Lung (tissue), 11 donors: ENCODE measurements at regions not wholly inside any gene's neighbourhood (a gene's known extent, or its start where the extent isn't known, plus 50 kb on each side); places are given as distances from the start of the nearest gene placed in this dataset.

Source experiments
- ATAC-seq: fragments of 200-7000 bp; cut with Tn5 transposase; one replicate; pipeline ENCODE4 v1.9.1; 2020; ENCODE audit warnings: moderate number of reproducible peaks; ENCODE audit not compliant: insufficient read depth, low FRiP score
- DNase-seq, 3 donors: peaks; one replicate each; pipeline ENCODE4 v3.0.0-alpha.2; 2013 to 2017
- H3K27ac ChIP-seq, 2 donors: one replicate each; pipeline ENCODE4 v1.5.1; 2013; ENCODE audit warnings: mild to moderate bottlenecking in 2 of 2, moderate library complexity in 2 of 2, control low read depth in 1 of 2, inconsistent platforms in 1 of 2, low read depth in 1 of 2, low read length in 1 of 2
- H3K27me3 ChIP-seq, 3 donors: one replicate each; pipeline ENCODE4 v1.5.1; 2013; ENCODE audit warnings: low read length in 2 of 3; ENCODE audit not compliant: control insufficient read depth in 3 of 3, insufficient read depth in 3 of 3
- H3K36me3 ChIP-seq, 4 donors: one replicate each; pipeline ENCODE4 v1.5.1; 2013; ENCODE audit warnings: low read length in 4 of 4, mild to moderate bottlenecking in 1 of 4, moderate library complexity in 1 of 4; ENCODE audit not compliant: control insufficient read depth in 4 of 4, insufficient read depth in 4 of 4
- H3K4me1 ChIP-seq, 5 donors: one replicate each; pipeline ENCODE4 v1.5.1; 2013; ENCODE audit warnings: low read length in 5 of 5, mild to moderate bottlenecking in 2 of 5, moderate library complexity in 1 of 5; ENCODE audit not compliant: control insufficient read depth in 5 of 5, insufficient read depth in 5 of 5
- H3K4me3 ChIP-seq: one replicate; pipeline ENCODE4 v1.5.1; 2013; ENCODE audit warnings: mild to moderate bottlenecking, control low read depth, moderate library complexity
- H3K9ac ChIP-seq, 2 donors: one replicate each; pipeline ENCODE4 v1.5.1; 2013; ENCODE audit warnings: low read length in 2 of 2, control low read depth in 1 of 2; ENCODE audit not compliant: insufficient read depth in 1 of 2
- H3K9me3 ChIP-seq, 4 donors: one replicate each; pipeline ENCODE4 v1.5.1; 2013; ENCODE audit warnings: low read length in 3 of 4, mild to moderate bottlenecking in 1 of 4, moderate library complexity in 1 of 4; ENCODE audit not compliant: control insufficient read depth in 4 of 4, insufficient read depth in 3 of 4
- WGBS, 2 donors: extraction: QIAGEN DNeasy Blood & Tissue Kit; methylation state at CpG; one replicate each; pipeline ENCODE4 v1.1.7; 2013; 5-methylcytosine and 5-hydroxymethylcytosine counted together
- TF ChIP-seq, protein P1 (sequence below): IDR thresholded peaks from 2 replicates; pipeline ENCODE4 v1.5.1; 2012; ENCODE audit warnings: mild to moderate bottlenecking; ENCODE audit errors: control extremely low read depth, extremely low read depth
- donor health status: control.
- donor health status: control.
- donor health status: Bipolar disorder and iron deficiency.
- donor health status: healthy.
- donor health status: DM: yes; HTN: yes; CAD: no.

DNA sequence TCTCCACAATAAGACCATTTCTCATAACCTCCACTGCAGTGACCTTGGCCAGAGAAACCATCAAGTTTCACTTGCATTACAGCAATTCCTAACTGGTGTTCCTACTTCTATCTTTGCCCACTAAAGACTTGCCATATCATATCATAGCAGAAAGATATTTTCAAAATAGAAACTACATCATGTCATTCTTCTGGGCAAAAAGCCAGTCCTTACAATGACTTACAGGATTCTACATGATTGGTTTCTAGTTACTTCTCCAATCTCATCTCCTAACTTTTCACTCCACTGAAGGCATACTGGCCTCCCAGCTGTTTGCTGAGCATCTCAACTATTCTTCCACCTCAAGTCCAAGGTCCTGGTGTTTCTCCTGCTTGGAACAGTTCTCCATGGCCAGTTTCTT lies 151.4 kb downstream of the HNMT start:
- no peaks in the 10 kb centered on the region for H3K27me3 ChIP-seq
- ATAC-seq, result no peak
- TF ChIP-seq, protein P1, sequence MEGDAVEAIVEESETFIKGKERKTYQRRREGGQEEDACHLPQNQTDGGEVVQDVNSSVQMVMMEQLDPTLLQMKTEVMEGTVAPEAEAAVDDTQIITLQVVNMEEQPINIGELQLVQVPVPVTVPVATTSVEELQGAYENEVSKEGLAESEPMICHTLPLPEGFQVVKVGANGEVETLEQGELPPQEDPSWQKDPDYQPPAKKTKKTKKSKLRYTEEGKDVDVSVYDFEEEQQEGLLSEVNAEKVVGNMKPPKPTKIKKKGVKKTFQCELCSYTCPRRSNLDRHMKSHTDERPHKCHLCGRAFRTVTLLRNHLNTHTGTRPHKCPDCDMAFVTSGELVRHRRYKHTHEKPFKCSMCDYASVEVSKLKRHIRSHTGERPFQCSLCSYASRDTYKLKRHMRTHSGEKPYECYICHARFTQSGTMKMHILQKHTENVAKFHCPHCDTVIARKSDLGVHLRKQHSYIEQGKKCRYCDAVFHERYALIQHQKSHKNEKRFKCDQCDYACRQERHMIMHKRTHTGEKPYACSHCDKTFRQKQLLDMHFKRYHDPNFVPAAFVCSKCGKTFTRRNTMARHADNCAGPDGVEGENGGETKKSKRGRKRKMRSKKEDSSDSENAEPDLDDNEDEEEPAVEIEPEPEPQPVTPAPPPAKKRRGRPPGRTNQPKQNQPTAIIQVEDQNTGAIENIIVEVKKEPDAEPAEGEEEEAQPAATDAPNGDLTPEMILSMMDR, result no peak
- no peaks in the 10 kb centered on the region for H3K4me1 ChIP-seq
- DNase-seq, result peak in 1 of 3 donors; percentile 7
- no peak overlapping the region for H3K4me3 ChIP-seq
- H3K9me3 ChIP-seq, result no peaks in the 10 kb centered on the region
- H3K27ac ChIP-seq, result no peak overlapping the region
- no peaks in the 10 kb centered on the region for H3K36me3 ChIP-seq
- H3K9ac ChIP-seq, result no peak overlapping the region

DNA sequence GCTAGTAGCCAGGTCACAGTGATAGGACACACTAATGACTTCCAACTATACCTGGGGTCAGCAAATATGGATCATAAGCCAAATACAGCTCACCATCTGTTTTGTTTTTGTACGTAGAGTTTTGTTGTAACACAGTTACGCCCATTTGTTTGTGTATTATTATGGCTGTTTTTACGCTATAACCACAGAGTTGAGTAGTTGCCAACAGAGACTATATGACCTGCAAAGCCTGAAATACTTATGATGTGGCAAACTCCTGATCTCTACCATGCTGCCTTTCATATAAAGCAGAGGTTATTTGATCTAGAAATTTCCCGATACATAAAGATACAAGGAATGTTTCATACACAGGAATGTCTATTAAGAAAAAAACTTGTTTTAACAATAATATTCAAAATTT lies 152.2 kb downstream of the HNMT start:
- Histone ChIP-seq H3K36me3 (no peaks in the 10 kb centered on the region), H3K4me1 (no peaks in the 10 kb centered on the region), H3K27ac (no peak overlapping the region), H3K9me3 (no peaks in the 10 kb centered on the region), H3K4me3 (no peak overlapping the region), H3K27me3 (no peaks in the 10 kb centered on the region), H3K9ac (no peak overlapping the region)
- ATAC-seq, result no peak
- TF ChIP-seq, protein P1, result no peak
- no peak for DNase-seq
- 93 to 94% methylated on average over 4 of the region's 4 CpGs for WGBS, 2 donors

DNA sequence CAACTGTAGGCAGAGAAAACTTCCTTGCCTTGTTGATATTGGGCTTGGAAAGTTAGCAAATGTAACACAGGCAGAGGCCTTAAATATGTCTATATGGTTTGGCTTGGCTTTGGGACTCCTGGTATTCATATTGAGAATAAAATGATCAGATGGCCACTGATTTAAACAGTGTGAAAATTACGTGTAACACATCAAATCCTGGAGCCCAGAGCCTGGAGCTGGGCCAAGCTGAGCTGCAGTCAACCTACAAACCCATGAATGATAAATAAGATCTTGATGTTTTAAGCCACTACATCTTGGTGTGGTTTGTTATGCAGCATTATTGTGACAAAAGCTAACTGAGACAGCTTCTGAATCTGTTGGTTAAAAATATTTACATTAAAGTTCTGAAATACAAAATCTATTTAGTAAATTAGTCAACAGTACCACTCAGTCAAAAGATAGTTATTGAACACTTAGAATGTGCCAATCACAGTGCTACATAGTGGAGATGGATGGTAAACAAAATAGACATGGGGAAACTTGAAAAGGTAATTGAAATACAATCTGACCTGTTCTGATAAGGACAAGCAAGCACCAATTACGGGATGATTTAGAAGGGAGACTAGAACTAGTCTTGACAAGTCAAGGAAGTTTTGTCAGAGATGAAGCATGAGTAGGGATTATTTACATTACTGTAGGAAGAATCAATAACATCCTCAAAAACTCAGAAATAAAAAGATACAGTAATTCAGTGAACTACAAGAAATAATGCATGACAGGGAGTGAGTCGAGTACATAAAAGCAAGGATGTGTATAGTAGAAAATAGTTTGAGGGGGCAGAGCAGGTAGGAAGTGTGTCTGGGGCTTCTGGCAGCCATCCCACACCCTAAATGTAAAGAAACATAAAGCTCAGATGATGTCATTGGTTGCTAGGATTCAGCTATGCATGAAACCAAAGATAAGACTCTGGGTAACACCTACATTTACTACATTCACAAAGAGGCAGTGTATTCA lies 157.7 kb downstream of the HNMT start:
- no peak overlapping the region for H3K9ac ChIP-seq
- TF ChIP-seq, protein P1, result no peak
- no peak overlapping the region for H3K27ac ChIP-seq
- peaks cover 0 to 2% (median 0%) of the 10 kb centered on the region in 5 donors for H3K4me1 ChIP-seq
- no peaks in the 10 kb centered on the region for H3K36me3 ChIP-seq
- no peak overlapping the region for H3K4me3 ChIP-seq
- DNase-seq (peak in 1 of 3 donors; percentile 17), ATAC-seq (no peak)
- 59 to 69% methylated on average over 3 of the region's 3 CpGs for WGBS, 2 donors
- no peaks in the 10 kb centered on the region for H3K27me3 ChIP-seq
- H3K9me3 ChIP-seq, result no peaks in the 10 kb centered on the region
